A549 (cell line): ENCODE measurements at regions not wholly inside any gene's neighbourhood (a gene's known extent, or its start where the extent isn't known, plus 50 kb on each side); places are given as distances from the start of the nearest gene placed in this dataset.

Experiments used
- ATAC-seq, 2 experiments: fragments of 200-7000 bp in 1 of 2; fragments of >200 bp in 1 of 2; cut with Nextera tagmentation in 1 of 2; cut with Tn5 transposase in 1 of 2; 3 replicates each; pipeline versions ENCODE4 v1.8.0 to v1.9.1; 2018 to 2020; ENCODE audit warnings: mild to moderate bottlenecking in 1 of 2, moderate library complexity in 1 of 2
- CTCF ChIA-PET: fragments of 300-600 bp; sonication (Branson Sonifier 250); formaldehyde crosslinking; extraction: SDS; loops from one replicate; lab custom pipeline; 2021; ENCODE audit warnings: antibody characterized with exemption, inconsistent platforms; lab: Yijun Ruan, JAX
- POLR2A ChIA-PET: fragments of 350-600 bp; formaldehyde crosslinking; extraction: SDS; loops from one replicate; lab custom pipeline; 2021; ENCODE audit warnings: antibody characterized with exemption, inconsistent platforms; lab: Yijun Ruan, JAX
- DNase-seq, 2 experiments: peaks; one replicate each; pipeline versions ENCODE4 v3.0.0 to v3.0.0-alpha.2; 2011 to 2016; ENCODE audit warnings: low read depth in 1 of 2, low spot score in 1 of 2
- FAIRE-seq: peaks from 2 replicates; lab custom pipeline; 2011; peaks lifted over from hg19 to GRCh38; lab: Jason Lieb, UNC
- H3K27ac ChIP-seq, 2 experiments: fragments of >200 bp; sonication (Bioruptor Twin); formaldehyde crosslinking; 3 replicates each; pipeline ENCODE4 v1.5.1; 2016 to 2017
- H3K4me1 ChIP-seq: fragments of >200 bp; sonication (Bioruptor Twin); formaldehyde crosslinking; 3 replicates; pipeline ENCODE4 v1.6.1; 2016
- H3K4me2 ChIP-seq: fragments of >200 bp; sonication (Bioruptor Twin); formaldehyde crosslinking; 3 replicates; pipeline ENCODE4 v1.6.1; 2016
- H3K4me3 ChIP-seq: fragments of >200 bp; sonication (Bioruptor Twin); formaldehyde crosslinking; 3 replicates; pipeline ENCODE4 v1.5.1; 2016
- H3K9me3 ChIP-seq: fragments of >200 bp; sonication (Bioruptor Twin); formaldehyde crosslinking; 3 replicates; pipeline ENCODE4 v1.6.1; 2016
- CBX2 ChIP-seq: fragments of 200-600 bp; sonication (generic); IDR thresholded peaks from 2 replicates; pipeline ENCODE4 v1.6.1; 2016; ENCODE audit warnings: low read depth, mild to moderate bottlenecking, borderline replicate concordance
- CBX8 ChIP-seq: fragments of 200-600 bp; sonication (generic); IDR thresholded peaks from 2 replicates; pipeline ENCODE4 v1.6.1; 2016
- CEBPB ChIP-seq, 2 experiments: fragments of >200 bp in 1 of 2; sonication (Bioruptor Twin) in 1 of 2; formaldehyde crosslinking in 1 of 2; IDR thresholded peaks; 2 replicates each; pipeline ENCODE4 v1.6.1; 2012 to 2016
- CHD2 ChIP-seq: fragments of 150-350 bp; IDR thresholded peaks from 2 replicates; pipeline ENCODE4 v1.6.1; 2014; ENCODE audit warnings: low read length; ENCODE audit not compliant: partially characterized antibody
- EHF ChIP-seq: fragments of 250-450 bp; sonication (Bioruptor Pico); IDR thresholded peaks from 2 replicates; pipeline ENCODE4 v1.5.0; 2020; ENCODE audit warnings: mild to moderate bottlenecking
- EP300 ChIP-seq, 2 experiments: fragments of >200 bp; sonication (Bioruptor Twin); formaldehyde crosslinking; IDR thresholded peaks; 2 replicates in 1 of 2; 3 replicates in 1 of 2; pipeline ENCODE4 v1.6.1; 2016 to 2017
- FOSB ChIP-seq: fragments of 250-450 bp; sonication (Bioruptor Pico); IDR thresholded peaks from 2 replicates; pipeline ENCODE4 v1.5.0; 2020; ENCODE audit warnings: mild to moderate bottlenecking, moderate library complexity
- FOSL2 ChIP-seq, 2 experiments: fragments of 450-650 bp in 1 of 2; fragments of >200 bp in 1 of 2; sonication (Bioruptor Twin) in 1 of 2; formaldehyde crosslinking; IDR thresholded peaks; 2 replicates each; pipeline versions ENCODE4 v1.5.0 to v1.6.1; 2016 to 2020; ENCODE audit warnings: mild to moderate bottlenecking in 1 of 2, moderate library complexity in 1 of 2
- GATA3 ChIP-seq: IDR thresholded peaks from 2 replicates; pipeline ENCODE4 v1.6.1; 2012; ENCODE audit warnings: borderline replicate concordance
- HDAC2 ChIP-seq: fragments of 200-600 bp; sonication (generic); IDR thresholded peaks from 2 replicates; pipeline ENCODE4 v1.6.1; 2016
- HOXA7 ChIP-seq: fragments of 250-450 bp; sonication (Bioruptor Pico); IDR thresholded peaks from 2 replicates; pipeline ENCODE4 v1.5.0; 2020; ENCODE audit warnings: mild to moderate bottlenecking, moderate library complexity
- HOXB13 ChIP-seq: fragments of 250-450 bp; sonication (Bioruptor Pico); IDR thresholded peaks from 2 replicates; pipeline ENCODE4 v1.5.0; 2020; ENCODE audit warnings: low read depth, mild to moderate bottlenecking, moderate library complexity
- JUNB ChIP-seq: fragments of >200 bp; sonication (Bioruptor Twin); formaldehyde crosslinking; IDR thresholded peaks from 2 replicates; pipeline ENCODE4 v1.6.1; 2016
- KDM5A ChIP-seq: fragments of 200-600 bp; sonication (generic); IDR thresholded peaks from 2 replicates; pipeline ENCODE4 v1.6.1; 2016; ENCODE audit warnings: antibody characterized with exemption, mild to moderate bottlenecking
- MAFK ChIP-seq: fragments of 450-650 bp; IDR thresholded peaks from 2 replicates; pipeline ENCODE4 v1.6.1; 2014; ENCODE audit not compliant: partially characterized antibody
- RARB ChIP-seq: fragments of 250-450 bp; sonication (Bioruptor Pico); IDR thresholded peaks from 2 replicates; pipeline ENCODE4 v1.8.0; 2021; ENCODE audit warnings: mild to moderate bottlenecking, moderate library complexity
- RNF2 ChIP-seq: fragments of 200-600 bp; sonication (generic); IDR thresholded peaks from 2 replicates; pipeline ENCODE4 v1.6.1; 2016; ENCODE audit warnings: low read depth, mild to moderate bottlenecking, antibody characterized with exemption, moderate library complexity, borderline replicate concordance
- SMC3 ChIP-seq: fragments of >200 bp; sonication (Bioruptor Twin); formaldehyde crosslinking; IDR thresholded peaks from 3 replicates; pipeline ENCODE4 v1.6.1; 2018; ENCODE audit warnings: inconsistent platforms
- ZFP36 ChIP-seq: fragments of 450-650 bp; IDR thresholded peaks from 2 replicates; pipeline ENCODE4 v1.6.1; 2014; ENCODE audit warnings: borderline replicate concordance; ENCODE audit not compliant: partially characterized antibody
- ZNF302 ChIP-seq: fragments of 250-450 bp; sonication (Bioruptor Pico); IDR thresholded peaks from 2 replicates; pipeline ENCODE4 v1.9.0; 2021; ENCODE audit warnings: inconsistent platforms, mild to moderate bottlenecking, moderate library complexity
- WGBS: methylation state at CpG from one replicate; pipeline ENCODE4 v1.1.6; 2017; ENCODE audit errors: missing lambda C conversion rate; 5-methylcytosine and 5-hydroxymethylcytosine counted together
- TF ChIP-seq, protein P1 (sequence below): fragments of 200-600 bp; sonication (generic); IDR thresholded peaks from 2 replicates; pipeline ENCODE4 v1.6.1; 2016; ENCODE audit warnings: antibody characterized with exemption, mild to moderate bottlenecking, moderate library complexity
- TF ChIP-seq, protein P2 (sequence below): fragments of 250-450 bp; sonication (Bioruptor Pico); IDR thresholded peaks from 2 replicates; pipeline ENCODE4 v1.5.0; 2020; ENCODE audit warnings: low read depth, mild to moderate bottlenecking, moderate library complexity
- TF ChIP-seq, protein P3 (sequence below): fragments of 450-650 bp; IDR thresholded peaks from 2 replicates; pipeline ENCODE4 v1.6.1; 2014; ENCODE audit warnings: antibody characterized with exemption
- TF ChIP-seq, protein P4 (sequence below): fragments of 150-350 bp; IDR thresholded peaks from 2 replicates; pipeline ENCODE4 v1.6.1; 2014; ENCODE audit warnings: low read depth, mild to moderate bottlenecking, low read length
- TF ChIP-seq, protein P5 (sequence below): fragments of 250-450 bp; sonication (Bioruptor Pico); IDR thresholded peaks from 2 replicates; pipeline ENCODE4 v1.5.0; 2021; ENCODE audit warnings: mild to moderate bottlenecking, moderate library complexity, borderline replicate concordance

DNA sequence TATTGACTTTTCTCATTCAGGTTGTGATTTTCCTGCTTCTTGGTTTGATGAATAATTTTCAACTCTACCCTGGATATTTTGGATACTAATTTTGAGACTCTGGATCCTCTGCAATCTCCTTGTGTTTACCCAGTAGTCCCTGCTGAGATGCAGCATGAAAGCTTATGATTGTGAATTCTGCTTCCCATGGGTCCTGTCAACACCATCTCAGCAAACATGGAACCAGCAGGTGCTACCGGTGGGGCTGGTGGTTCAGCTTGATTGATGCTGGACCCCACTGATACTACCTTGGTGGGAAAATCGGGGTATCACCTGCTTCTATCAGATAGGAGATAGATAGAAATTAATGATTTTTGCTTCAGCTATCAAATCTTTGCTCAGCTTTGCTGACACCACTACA lies 81.1 kb downstream of the SOWAHC start:
- no peak for TF ChIP-seq RARB (CRISPR knock-in tag)
- TF ChIP-seq JUNB: no peak
- no peak for TF ChIP-seq CEBPB (IDR thresholded peaks at IDR 0.05)
- TF ChIP-seq, protein P1, sequence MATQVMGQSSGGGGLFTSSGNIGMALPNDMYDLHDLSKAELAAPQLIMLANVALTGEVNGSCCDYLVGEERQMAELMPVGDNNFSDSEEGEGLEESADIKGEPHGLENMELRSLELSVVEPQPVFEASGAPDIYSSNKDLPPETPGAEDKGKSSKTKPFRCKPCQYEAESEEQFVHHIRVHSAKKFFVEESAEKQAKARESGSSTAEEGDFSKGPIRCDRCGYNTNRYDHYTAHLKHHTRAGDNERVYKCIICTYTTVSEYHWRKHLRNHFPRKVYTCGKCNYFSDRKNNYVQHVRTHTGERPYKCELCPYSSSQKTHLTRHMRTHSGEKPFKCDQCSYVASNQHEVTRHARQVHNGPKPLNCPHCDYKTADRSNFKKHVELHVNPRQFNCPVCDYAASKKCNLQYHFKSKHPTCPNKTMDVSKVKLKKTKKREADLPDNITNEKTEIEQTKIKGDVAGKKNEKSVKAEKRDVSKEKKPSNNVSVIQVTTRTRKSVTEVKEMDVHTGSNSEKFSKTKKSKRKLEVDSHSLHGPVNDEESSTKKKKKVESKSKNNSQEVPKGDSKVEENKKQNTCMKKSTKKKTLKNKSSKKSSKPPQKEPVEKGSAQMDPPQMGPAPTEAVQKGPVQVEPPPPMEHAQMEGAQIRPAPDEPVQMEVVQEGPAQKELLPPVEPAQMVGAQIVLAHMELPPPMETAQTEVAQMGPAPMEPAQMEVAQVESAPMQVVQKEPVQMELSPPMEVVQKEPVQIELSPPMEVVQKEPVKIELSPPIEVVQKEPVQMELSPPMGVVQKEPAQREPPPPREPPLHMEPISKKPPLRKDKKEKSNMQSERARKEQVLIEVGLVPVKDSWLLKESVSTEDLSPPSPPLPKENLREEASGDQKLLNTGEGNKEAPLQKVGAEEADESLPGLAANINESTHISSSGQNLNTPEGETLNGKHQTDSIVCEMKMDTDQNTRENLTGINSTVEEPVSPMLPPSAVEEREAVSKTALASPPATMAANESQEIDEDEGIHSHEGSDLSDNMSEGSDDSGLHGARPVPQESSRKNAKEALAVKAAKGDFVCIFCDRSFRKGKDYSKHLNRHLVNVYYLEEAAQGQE: no peak
- TF ChIP-seq, protein P2, sequence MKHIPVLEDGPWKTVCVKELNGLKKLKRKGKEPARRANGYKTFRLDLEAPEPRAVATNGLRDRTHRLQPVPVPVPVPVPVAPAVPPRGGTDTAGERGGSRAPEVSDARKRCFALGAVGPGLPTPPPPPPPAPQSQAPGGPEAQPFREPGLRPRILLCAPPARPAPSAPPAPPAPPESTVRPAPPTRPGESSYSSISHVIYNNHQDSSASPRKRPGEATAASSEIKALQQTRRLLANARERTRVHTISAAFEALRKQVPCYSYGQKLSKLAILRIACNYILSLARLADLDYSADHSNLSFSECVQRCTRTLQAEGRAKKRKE: no peak
- TF ChIP-seq SMC3: no peak
- no peak for TF ChIP-seq HOXB13 (CRISPR knock-in tag)
- TF ChIP-seq GATA3: no peak
- TF ChIP-seq EHF (CRISPR knock-in tag): no peak
- TF ChIP-seq, protein P3, sequence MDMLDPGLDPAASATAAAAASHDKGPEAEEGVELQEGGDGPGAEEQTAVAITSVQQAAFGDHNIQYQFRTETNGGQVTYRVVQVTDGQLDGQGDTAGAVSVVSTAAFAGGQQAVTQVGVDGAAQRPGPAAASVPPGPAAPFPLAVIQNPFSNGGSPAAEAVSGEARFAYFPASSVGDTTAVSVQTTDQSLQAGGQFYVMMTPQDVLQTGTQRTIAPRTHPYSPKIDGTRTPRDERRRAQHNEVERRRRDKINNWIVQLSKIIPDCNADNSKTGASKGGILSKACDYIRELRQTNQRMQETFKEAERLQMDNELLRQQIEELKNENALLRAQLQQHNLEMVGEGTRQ: no peak
- no peak for TF ChIP-seq RNF2
- TF ChIP-seq, protein P4, sequence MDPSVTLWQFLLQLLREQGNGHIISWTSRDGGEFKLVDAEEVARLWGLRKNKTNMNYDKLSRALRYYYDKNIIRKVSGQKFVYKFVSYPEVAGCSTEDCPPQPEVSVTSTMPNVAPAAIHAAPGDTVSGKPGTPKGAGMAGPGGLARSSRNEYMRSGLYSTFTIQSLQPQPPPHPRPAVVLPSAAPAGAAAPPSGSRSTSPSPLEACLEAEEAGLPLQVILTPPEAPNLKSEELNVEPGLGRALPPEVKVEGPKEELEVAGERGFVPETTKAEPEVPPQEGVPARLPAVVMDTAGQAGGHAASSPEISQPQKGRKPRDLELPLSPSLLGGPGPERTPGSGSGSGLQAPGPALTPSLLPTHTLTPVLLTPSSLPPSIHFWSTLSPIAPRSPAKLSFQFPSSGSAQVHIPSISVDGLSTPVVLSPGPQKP: no peak
- no peak for TF ChIP-seq HOXA7 (CRISPR knock-in tag)
- TF ChIP-seq CBX2: no peak
- no peak for TF ChIP-seq CBX8
- TF ChIP-seq FOSL2 (IDR thresholded peaks at IDR 0.05): no peak
- TF ChIP-seq FOSL2 (CRISPR knock-in tag; IDR thresholded peaks at IDR 0.05): no peak
- TF ChIP-seq KDM5A: no peak
- TF ChIP-seq ZNF302 (CRISPR knock-in tag): no peak
- TF ChIP-seq FOSB (CRISPR knock-in tag): no peak
- TF ChIP-seq HDAC2: no peak
- H3K27ac ChIP-seq: no peak overlapping the region
- ATAC-seq: no peak
- POLR2A ChIA-PET: interaction anchor here (0.6 to 1.3 kb wide), 2 partner anchors 81 to 86 kb away, joined by 3 to 5 read pairs; partner anchors contain the start of genes SEPTIN10 and SOWAHC
- CTCF ChIA-PET: interaction anchor here (1.4 kb wide), 1 partner anchor 75 kb away, joined by 3 read pairs; no protein-coding TSS in a partner anchor
- DNase-seq: no peak
- H3K4me3 ChIP-seq: no peak overlapping the region
- FAIRE-seq: no peak
- H3K4me2 ChIP-seq: no peak overlapping the region
- no peaks in the 10 kb centered on the region for H3K9me3 ChIP-seq
- H3K4me1 ChIP-seq: peaks cover 17% of the 10 kb centered on the region
- 100% methylated on average over 1 of the region's 2 CpGs for WGBS

DNA sequence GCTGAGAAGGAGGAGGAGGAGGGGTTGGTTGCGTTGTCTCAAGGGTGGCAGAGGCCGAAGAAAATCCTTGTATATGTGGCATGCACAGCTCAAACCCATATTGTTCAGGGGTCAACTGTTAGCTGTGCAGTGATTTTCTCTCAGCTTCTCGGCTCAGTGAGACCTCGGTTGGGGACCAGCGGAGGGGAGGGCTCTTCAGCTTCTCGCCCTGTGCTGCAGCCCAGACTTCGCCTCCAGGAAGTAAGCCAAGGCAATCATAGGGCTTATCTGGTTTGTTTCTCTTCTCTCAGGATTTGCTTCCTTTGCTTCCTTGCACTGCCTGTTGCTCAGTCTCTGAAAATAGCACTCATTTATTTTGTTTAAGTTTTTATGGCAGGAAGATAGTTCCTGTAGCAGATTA lies 85.5 kb downstream of the SOWAHC start:
- H3K9me3 ChIP-seq: no peaks in the 10 kb centered on the region
- peaks cover 13% of the 10 kb centered on the region; the same call in 2 of the 3 replicates for H3K4me1 ChIP-seq
- H3K4me3 ChIP-seq: no peak overlapping the region
- ChIA-PET POLR2A (no interaction called here), CTCF (interaction anchor here (0.5 to 1.8 kb wide), 4 partner anchors 12 to 154 kb away, joined by 3 to 4 read pairs (median 3); no protein-coding TSS in a partner anchor)
- WGBS: 88% methylated on average over 7 of the region's 7 CpGs
- DNase-seq (no peak), ATAC-seq (no peak; a peak in 1 of 6 replicates), FAIRE-seq (no peak)
- TF ChIP-seq ZFP36 (no peak), MAFK (no peak), EP300 (IDR thresholded peaks at IDR 0.05) (no peak), HOXA7 (CRISPR knock-in tag) (no peak), CHD2 (no peak), CEBPB (IDR thresholded peaks at IDR 0.05) (no peak), ZNF302 (CRISPR knock-in tag) (no peak), CBX2 (no peak)
- TF ChIP-seq, protein P5, sequence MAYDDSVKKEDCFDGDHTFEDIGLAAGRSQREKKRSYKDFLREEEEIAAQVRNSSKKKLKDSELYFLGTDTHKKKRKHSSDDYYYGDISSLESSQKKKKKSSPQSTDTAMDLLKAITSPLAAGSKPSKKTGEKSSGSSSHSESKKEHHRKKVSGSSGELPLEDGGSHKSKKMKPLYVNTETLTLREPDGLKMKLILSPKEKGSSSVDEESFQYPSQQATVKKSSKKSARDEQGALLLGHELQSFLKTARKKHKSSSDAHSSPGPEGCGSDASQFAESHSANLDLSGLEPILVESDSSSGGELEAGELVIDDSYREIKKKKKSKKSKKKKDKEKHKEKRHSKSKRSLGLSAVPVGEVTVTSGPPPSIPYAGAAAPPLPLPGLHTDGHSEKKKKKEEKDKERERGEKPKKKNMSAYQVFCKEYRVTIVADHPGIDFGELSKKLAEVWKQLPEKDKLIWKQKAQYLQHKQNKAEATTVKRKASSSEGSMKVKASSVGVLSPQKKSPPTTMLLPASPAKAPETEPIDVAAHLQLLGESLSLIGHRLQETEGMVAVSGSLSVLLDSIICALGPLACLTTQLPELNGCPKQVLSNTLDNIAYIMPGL (CRISPR knock-in tag): no peak
- H3K4me2 ChIP-seq: no peak overlapping the region
- H3K27ac ChIP-seq: no peak overlapping the region
